Right atrium auricular region (tissue), 2 donors: ENCODE measurements at regions not wholly inside any gene's neighbourhood (a gene's known extent, or its start where the extent isn't known, plus 50 kb on each side); places are given as distances from the start of the nearest gene placed in this dataset.

Source experiments
- DNase-seq: peaks from one replicate; pipeline ENCODE4 v3.0.0-alpha.2; 2019; ENCODE audit warnings: low spot score
- H3K27ac ChIP-seq, 2 donors: fragments of 200-600 bp; sonication (generic); 1 replicate in 1 of 2; 2 replicates in 1 of 2; pipeline ENCODE4 v1.5.1; 2016 to 2019
- H3K27me3 ChIP-seq, 2 donors: fragments of 200-600 bp; sonication (generic); one replicate each; pipeline versions ENCODE4 v1.5.1 to v1.6.0; 2017 to 2019
- H3K36me3 ChIP-seq: fragments of 200-600 bp; sonication (generic); one replicate; pipeline ENCODE4 v1.5.1; 2016
- H3K4me1 ChIP-seq, 2 donors: fragments of 200-600 bp; sonication (generic); one replicate each; pipeline versions ENCODE4 v1.5.1 to v1.6.0; 2017 to 2019
- H3K4me3 ChIP-seq, 2 donors: fragments of 200-600 bp; sonication (generic); 1 replicate in 1 of 2; 2 replicates in 1 of 2; pipeline ENCODE4 v1.5.1; 2017 to 2019; ENCODE audit warnings: mild to moderate bottlenecking in 1 of 2, moderate library complexity in 1 of 2
- H3K9me3 ChIP-seq, 2 donors: fragments of 200-600 bp; sonication (generic); one replicate each; pipeline ENCODE4 v1.5.1; 2019
- CTCF ChIP-seq, 2 donors: fragments of 200-600 bp; sonication (generic); IDR thresholded peaks; one replicate each; pipeline ENCODE4 v1.5.1; 2019; ENCODE audit warnings: antibody characterized with exemption in 2 of 2

GRCh38 chr7:46244757-46245156 lies 323.7 kb upstream of the IGFBP3 start:
- Histone ChIP-seq H3K27me3 (no peaks in the 10 kb centered on the region), H3K4me1 (no peaks in the 10 kb centered on the region), H3K4me3 (no peak overlapping the region), H3K9me3 (no peaks in the 10 kb centered on the region), H3K36me3 (no peaks in the 10 kb centered on the region), H3K27ac (no peak overlapping the region)
- no peak for TF ChIP-seq CTCF (IDR thresholded peaks at IDR 0.05)
- no peak for DNase-seq

- no peak for DNase-seq
- Histone ChIP-seq H3K36me3 (no peaks in the 10 kb centered on the region), H3K27me3 (no peaks in the 10 kb centered on the region), H3K9me3 (no peaks in the 10 kb centered on the region), H3K4me1 (no peaks in the 10 kb centered on the region), H3K27ac (no peak overlapping the region), H3K4me3 (no peak overlapping the region)
- no peak for TF ChIP-seq CTCF (IDR thresholded peaks at IDR 0.05)
These were observed 322.3 kb upstream of the IGFBP3 start for GRCh38 chr7:46243406-46243805.

- no peaks in the 10 kb centered on the region for H3K4me1 ChIP-seq
- no peak overlapping the region for H3K27ac ChIP-seq
- no peak overlapping the region for H3K4me3 ChIP-seq
- H3K9me3 ChIP-seq: no peaks in the 10 kb centered on the region
- TF ChIP-seq CTCF (IDR thresholded peaks at IDR 0.05): no peak
- no peak for DNase-seq
- H3K36me3 ChIP-seq: no peaks in the 10 kb centered on the region
- H3K27me3 ChIP-seq: no peaks in the 10 kb centered on the region
These were observed 318.8 kb upstream of the IGFBP3 start for GRCh38 chr7:46239846-46240245.

- Histone ChIP-seq H3K36me3 (no peaks in the 10 kb centered on the region), H3K27ac (no peak overlapping the region), H3K4me1 (no peaks in the 10 kb centered on the region), H3K27me3 (no peaks in the 10 kb centered on the region), H3K4me3 (no peak overlapping the region), H3K9me3 (no peaks in the 10 kb centered on the region)
- DNase-seq: no peak
- no peak for TF ChIP-seq CTCF (IDR thresholded peaks at IDR 0.05)
These were observed 316.4 kb upstream of the IGFBP3 start for GRCh38 chr7:46237466-46237865.

GRCh38 chr7:46233585-46234329 lies 312.7 kb upstream of the IGFBP3 start:
- TF ChIP-seq CTCF (IDR thresholded peaks at IDR 0.05): no peak
- no peaks in the 10 kb centered on the region for H3K27me3 ChIP-seq
- no peak overlapping the region for H3K27ac ChIP-seq
- DNase-seq: no peak
- H3K36me3 ChIP-seq: no peaks in the 10 kb centered on the region
- H3K9me3 ChIP-seq: no peaks in the 10 kb centered on the region
- no peaks in the 10 kb centered on the region for H3K4me1 ChIP-seq
- H3K4me3 ChIP-seq: no peak overlapping the region

GRCh38 chr7:46230990-46231305 lies 309.9 kb upstream of the IGFBP3 start:
- Histone ChIP-seq H3K9me3 (no peaks in the 10 kb centered on the region), H3K4me1 (no peaks in the 10 kb centered on the region), H3K4me3 (no peak overlapping the region), H3K36me3 (no peaks in the 10 kb centered on the region), H3K27ac (no peak overlapping the region), H3K27me3 (no peaks in the 10 kb centered on the region)
- TF ChIP-seq CTCF (IDR thresholded peaks at IDR 0.05): no peak
- DNase-seq: no peak
